ENCODE measurements at regions not wholly inside any gene's neighbourhood (a gene's known extent, or its start where the extent isn't known, plus 50 kb on each side); places are given as distances from the start of the nearest gene placed in this dataset.
A peak's percentile ranks its signal among the peaks of the same experiment; 100 is the strongest.

GRCh38 chr21:22416555-22416954, 1418.3 kb downstream of the NCAM2 start:
- no peak for DNase-seq
- CTCF ChIA-PET = no interaction called here
- Histone ChIP-seq H3K27ac (ENCODE audit: low read depth in 1 of 2, low read length in 2 of 2) (no peak overlapping the region), H3K27me3 (ENCODE audit: control insufficient read depth in 1 of 2, insufficient read depth in 2 of 2, low read length in 2 of 2) (no peaks in the 10 kb centered on the region), H3K36me3 (ENCODE audit: insufficient read depth, low read length) (no peaks in the 10 kb centered on the region), H3K4me1 (ENCODE audit: insufficient read depth, low read length) (peaks cover 5% of the 10 kb centered on the region), H3K4me3 (ENCODE audit: low read length) (no peak overlapping the region), H3K9me3 (ENCODE audit: control insufficient read depth in 1 of 2, insufficient read depth in 1 of 2, low read length in 2 of 2) (no peaks in the 10 kb centered on the region)
- H3K36me3 Mint-ChIP-seq (ENCODE audit: low read depth) = no peaks in the 10 kb centered on the region
- H3K4me3 Mint-ChIP-seq = no peak overlapping the region
- POLR2A ChIA-PET = no interaction called here
- intact Hi-C loops (cut with DNase I, micrococcal nuclease) = no loop called here
- no peak for ATAC-seq (ENCODE audit: poor library complexity)
- no peaks in the 10 kb centered on the region for H3K27me3 Mint-ChIP-seq
- no peaks in the 10 kb centered on the region for H3K9me3 Mint-ChIP-seq
- peaks cover 8% of the 10 kb centered on the region for H3K4me1 Mint-ChIP-seq (ENCODE audit: low read depth)
- H3K27ac Mint-ChIP-seq = no peak overlapping the region
- no peak for TF ChIP-seq CTCF (IDR thresholded peaks at IDR 0.05)

DNA sequence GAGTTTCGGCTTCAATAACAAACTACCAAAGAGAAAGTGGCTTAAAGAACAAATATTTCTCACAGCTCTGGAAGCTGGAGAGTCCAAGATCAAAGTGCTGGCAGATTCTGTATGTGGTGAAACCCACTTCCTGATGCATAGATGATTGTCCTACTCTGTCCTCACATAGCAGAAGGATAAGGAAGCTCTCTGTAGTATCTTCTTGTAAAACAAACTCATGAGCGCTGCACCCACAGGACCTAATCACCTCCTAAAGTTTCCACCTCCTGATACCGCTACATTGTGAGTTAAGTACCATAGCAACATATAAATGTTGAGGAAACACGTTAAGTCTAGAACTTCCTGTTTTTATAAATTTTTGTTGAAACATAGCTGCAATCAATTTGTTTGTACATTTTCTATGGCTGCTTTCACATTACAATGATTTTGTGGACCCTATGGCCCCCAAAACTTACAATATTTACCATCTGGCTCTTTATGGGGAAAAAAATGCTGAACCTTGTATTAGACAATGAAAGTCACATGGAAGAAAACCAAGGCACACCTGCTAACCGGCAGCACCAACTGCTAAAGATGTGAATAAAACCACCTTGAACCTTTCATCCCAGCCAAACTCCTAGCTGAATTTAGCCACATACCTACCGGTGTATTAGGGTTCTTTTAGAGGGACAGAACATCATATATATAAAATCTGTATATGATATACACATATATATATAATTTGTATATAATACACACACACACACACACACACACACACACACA, 1423.4 kb downstream of the NCAM2 start:
- no peak for TF ChIP-seq CTCF (IDR thresholded peaks at IDR 0.05)
- H3K4me1 Mint-ChIP-seq (ENCODE audit: low read depth) = peaks cover 20% of the 10 kb centered on the region
- Histone ChIP-seq H3K4me3 (ENCODE audit: low read length) (peak overlapping the region; percentile 5), H3K9me3 (ENCODE audit: control insufficient read depth in 1 of 2, insufficient read depth in 1 of 2, low read length in 2 of 2) (peaks cover 0 to 3% of the 10 kb centered on the region in 2 experiments), H3K36me3 (ENCODE audit: insufficient read depth, low read length) (no peaks in the 10 kb centered on the region), H3K27ac (ENCODE audit: low read depth in 1 of 2, low read length in 2 of 2) (peak overlapping the region in 1 of 2 donors; percentile 12), H3K4me1 (ENCODE audit: insufficient read depth, low read length) (peaks cover 5% of the 10 kb centered on the region), H3K27me3 (ENCODE audit: control insufficient read depth in 1 of 2, insufficient read depth in 2 of 2, low read length in 2 of 2) (no peaks in the 10 kb centered on the region)
- CTCF ChIA-PET = no interaction called here
- peak overlapping the region; percentile 71 for H3K4me3 Mint-ChIP-seq
- H3K27ac Mint-ChIP-seq = peak overlapping the region; percentile 73
- H3K36me3 Mint-ChIP-seq (ENCODE audit: low read depth) = no peaks in the 10 kb centered on the region
- POLR2A ChIA-PET = no interaction called here
- intact Hi-C loops (cut with DNase I, micrococcal nuclease) = no loop called here
- ATAC-seq (ENCODE audit: poor library complexity) (peak; percentile 92), DNase-seq (peak in 5 of 14 experiments; percentile 2 to 52 (median 39))
- H3K9me3 Mint-ChIP-seq = peaks cover 2% of the 10 kb centered on the region
- no peaks in the 10 kb centered on the region for H3K27me3 Mint-ChIP-seq

GRCh38 chr21:22438428-22439086, 1440.3 kb downstream of the NCAM2 start:
- Mint-ChIP-seq H3K4me3 (no peak overlapping the region), H3K27ac (no peak overlapping the region), H3K9me3 (peaks cover 2% of the 10 kb centered on the region), H3K4me1 (ENCODE audit: low read depth) (no peaks in the 10 kb centered on the region), H3K36me3 (ENCODE audit: low read depth) (no peaks in the 10 kb centered on the region), H3K27me3 (no peaks in the 10 kb centered on the region)
- DNase-seq (no peak), ATAC-seq (ENCODE audit: poor library complexity) (no peak)
- Histone ChIP-seq H3K27me3 (ENCODE audit: control insufficient read depth in 1 of 2, insufficient read depth in 2 of 2, low read length in 2 of 2) (no peaks in the 10 kb centered on the region), H3K4me1 (ENCODE audit: insufficient read depth, low read length) (no peaks in the 10 kb centered on the region), H3K4me3 (ENCODE audit: low read length) (no peak overlapping the region), H3K36me3 (ENCODE audit: insufficient read depth, low read length) (no peaks in the 10 kb centered on the region), H3K9me3 (ENCODE audit: control insufficient read depth in 1 of 2, insufficient read depth in 1 of 2, low read length in 2 of 2) (peaks cover 0 to 8% of the 10 kb centered on the region in 2 experiments), H3K27ac (ENCODE audit: low read depth in 1 of 2, low read length in 2 of 2) (no peak overlapping the region)
- intact Hi-C loops (cut with DNase I, micrococcal nuclease) = no loop called here
- CTCF ChIA-PET = no interaction called here
- POLR2A ChIA-PET = no interaction called here
- no peak for TF ChIP-seq CTCF (IDR thresholded peaks at IDR 0.05)

Measured in CD4-positive, alpha-beta T cell (primary cell).